PC-3 (cell line): ENCODE measurements at regions not wholly inside any gene's neighbourhood (a gene's known extent, or its start where the extent isn't known, plus 50 kb on each side); places are given as distances from the start of the nearest gene placed in this dataset.

Experiments used
- ATAC-seq: fragments of 200-7000 bp; cut with Tn5 transposase; 2 replicates; pipeline ENCODE4 v1.9.1; 2020; ENCODE audit warnings: mild to moderate bottlenecking, moderate library complexity
- BruUV-seq: library from RNA; stranded (reverse); fragments of 400-500 nt; replicated peaks from 2 replicates; lab custom pipeline; 2021; lab: Mats Ljungman, UMichigan
- CTCF ChIA-PET: fragments of 300-600 bp; sonication (Branson Sonifier 250); formaldehyde crosslinking; loops from one replicate; lab custom pipeline; 2022; ENCODE audit warnings: antibody characterized with exemption; lab: Charles Lee
- POLR2A ChIA-PET: fragments of 300-600 bp; sonication (Branson Sonifier 250); formaldehyde crosslinking; loops from one replicate; lab custom pipeline; 2022; ENCODE audit warnings: antibody characterized with exemption; ENCODE audit not compliant: unreplicated experiment; lab: Charles Lee
- DNase-seq: peaks from one replicate; pipeline ENCODE4 v3.0.0-alpha.2; 2015
- H2AFZ ChIP-seq: fragments of 300-600 bp; sonication (generic); 2 replicates; pipeline ENCODE4 v1.6.0; 2016; ENCODE audit warnings: antibody characterized with exemption, low read length
- H3F3A ChIP-seq: fragments of 300-600 bp; sonication (generic); one replicate; pipeline ENCODE4 v1.6.0; 2017; ENCODE audit warnings: antibody characterized with exemption, low read length, control low read depth, mild to moderate bottlenecking; ENCODE audit not compliant: unreplicated experiment
- H3K27ac ChIP-seq: fragments of 300-600 bp; sonication (generic); 2 replicates; pipeline ENCODE4 v1.5.1; 2016; ENCODE audit warnings: mild to moderate bottlenecking, low read length
- H3K27me3 ChIP-seq: fragments of 300-600 bp; sonication (generic); 2 replicates; pipeline ENCODE4 v1.6.1; 2016; ENCODE audit warnings: low read length, mixed read lengths
- H3K36me3 ChIP-seq: fragments of 300-600 bp; sonication (generic); 2 replicates; pipeline ENCODE4 v1.6.1; 2016; ENCODE audit warnings: low read depth, mixed run types, low read length, mixed read lengths
- H3K4me1 ChIP-seq: fragments of 300-600 bp; sonication (generic); 2 replicates; pipeline ENCODE4 v1.5.1; 2016; ENCODE audit warnings: low read length; ENCODE audit not compliant: insufficient read depth
- H3K4me2 ChIP-seq: fragments of 300-600 bp; sonication (generic); 2 replicates; pipeline ENCODE4 v1.6.0; 2016; ENCODE audit warnings: low read length
- H3K4me3 ChIP-seq: fragments of 300-600 bp; sonication (generic); 2 replicates; pipeline ENCODE4 v1.5.1; 2016; ENCODE audit warnings: mild to moderate bottlenecking, low read length, mixed read lengths
- H3K79me2 ChIP-seq: fragments of 300-600 bp; sonication (generic); 2 replicates; pipeline ENCODE4 v1.6.1; 2017; ENCODE audit warnings: low read length, mixed read lengths
- H3K9ac ChIP-seq: fragments of 300-600 bp; sonication (generic); 2 replicates; pipeline ENCODE4 v1.6.0; 2016; ENCODE audit warnings: mild to moderate bottlenecking, low read length
- H3K9me2 ChIP-seq: fragments of 300-600 bp; sonication (generic); replicated peaks from 2 replicates; pipeline ENCODE4 v1.6.1; 2016; ENCODE audit warnings: mixed run types, low read length, mixed read lengths
- H3K9me3 ChIP-seq: fragments of 300-600 bp; sonication (generic); 2 replicates; pipeline ENCODE4 v1.6.1; 2016; ENCODE audit warnings: low read length, mixed read lengths
- H4K20me1 ChIP-seq: fragments of 300-600 bp; sonication (generic); 2 replicates; pipeline ENCODE4 v1.6.1; 2016; ENCODE audit warnings: low read length, mixed read lengths
- CTCF ChIP-seq: fragments of 300-600 bp; sonication (generic); conservative IDR thresholded peaks from 2 replicates; pipeline ENCODE4 v1.5.1; 2017; ENCODE audit warnings: antibody characterized with exemption, low read depth, mild to moderate bottlenecking, low read length
- EZH2 ChIP-seq: fragments of 300-600 bp; sonication (generic); IDR thresholded peaks from one replicate; pipeline ENCODE4 v1.6.1; 2017; ENCODE audit warnings: antibody characterized with exemption, mild to moderate bottlenecking, low read length; ENCODE audit not compliant: unreplicated experiment
- EZH2phosphoT487 ChIP-seq: fragments of 300-600 bp; sonication (generic); IDR thresholded peaks from 2 replicates; pipeline ENCODE4 v1.6.1; 2018; ENCODE audit warnings: mild to moderate bottlenecking, antibody characterized with exemption, low read length, borderline replicate concordance
- intact Hi-C: fragments of 100-400 bp; cut with micrococcal nuclease; formaldehyde crosslinking; loops from 2 replicates; pipeline ENCODE4 v1.9.0; 2023

GRCh38 chr6:22149501-22150367, 147.1 kb downstream of the PRL start:
- TF ChIP-seq EZH2 (no peak), EZH2phosphoT487 (no peak), CTCF (no peak)
- CTCF ChIA-PET: no interaction called here

GRCh38 chr6:22150368-22151035, 146.3 kb downstream of the PRL start:
- H3K4me1 ChIP-seq: no peaks in the 10 kb centered on the region
- CTCF ChIA-PET: no interaction called here
- H3F3A ChIP-seq: no peaks in the 10 kb centered on the region
- POLR2A ChIA-PET: no interaction called here
- no peak overlapping the region for H2AFZ ChIP-seq
- ATAC-seq (no peak), DNase-seq (no peak)
- no peaks in the 10 kb centered on the region for H3K79me2 ChIP-seq
- no peaks in the 10 kb centered on the region for H4K20me1 ChIP-seq
- no peak overlapping the region for H3K4me2 ChIP-seq
- H3K9me2 ChIP-seq: no peaks in the 10 kb centered on the region
- TF ChIP-seq EZH2phosphoT487: no peak
- H3K36me3 ChIP-seq: no peaks in the 10 kb centered on the region
- no peak overlapping the region for H3K4me3 ChIP-seq
- H3K9ac ChIP-seq: no peak overlapping the region
- H3K27ac ChIP-seq: no peak overlapping the region
- no peaks in the 10 kb centered on the region for H3K27me3 ChIP-seq
- intact Hi-C loops: no loop called here
- no peaks in the 10 kb centered on the region for H3K9me3 ChIP-seq
- BruUV-seq: no TSS peak

More at GRCh38 chr6:22149501-22150367, 147.1 kb downstream of the PRL start:
- H3K79me2 ChIP-seq: no peaks in the 10 kb centered on the region
- no TSS peak for BruUV-seq
- H3K4me1 ChIP-seq: no peaks in the 10 kb centered on the region
- H2AFZ ChIP-seq: no peak overlapping the region
- H3F3A ChIP-seq: no peaks in the 10 kb centered on the region
- POLR2A ChIA-PET: no interaction called here
- no peak overlapping the region for H3K4me3 ChIP-seq
- no peaks in the 10 kb centered on the region for H3K27me3 ChIP-seq
- intact Hi-C loops: loop anchor here (10.0 kb wide), 3 partner anchors 205 to 555 kb away; partner anchors contain the start of gene SOX4
- DNase-seq (no peak), ATAC-seq (no peak)
- no peak overlapping the region for H3K9ac ChIP-seq
- H3K4me2 ChIP-seq: no peak overlapping the region
- no peaks in the 10 kb centered on the region for H3K36me3 ChIP-seq
- no peaks in the 10 kb centered on the region for H4K20me1 ChIP-seq
- H3K9me3 ChIP-seq: no peaks in the 10 kb centered on the region
- no peaks in the 10 kb centered on the region for H3K9me2 ChIP-seq
- no peak overlapping the region for H3K27ac ChIP-seq

- no peaks in the 10 kb centered on the region for H4K20me1 ChIP-seq
- TF ChIP-seq EZH2: no peak
- no peak for TF ChIP-seq CTCF
- no peak for TF ChIP-seq EZH2phosphoT487
- H3K27ac ChIP-seq: no peak overlapping the region
- no peaks in the 10 kb centered on the region for H3K9me3 ChIP-seq
- H3K9me2 ChIP-seq: no peaks in the 10 kb centered on the region
- H2AFZ ChIP-seq: no peak overlapping the region
- H3K79me2 ChIP-seq: no peaks in the 10 kb centered on the region
- DNase-seq: no peak
- no peak overlapping the region for H3K9ac ChIP-seq
- H3K4me3 ChIP-seq: no peak overlapping the region
- CTCF ChIA-PET: no interaction called here
- no peaks in the 10 kb centered on the region for H3K27me3 ChIP-seq
- no peaks in the 10 kb centered on the region for H3K36me3 ChIP-seq
- H3F3A ChIP-seq: no peaks in the 10 kb centered on the region
- no peak overlapping the region for H3K4me2 ChIP-seq
- intact Hi-C loops: no loop called here
- POLR2A ChIA-PET: no interaction called here
- BruUV-seq: no TSS peak
- H3K4me1 ChIP-seq: no peaks in the 10 kb centered on the region
- ATAC-seq: no peak
Measured at GRCh38 chr6:22151892-22152291, 144.9 kb downstream of the PRL start.
